Upper lobe of right lung (tissue), 1 donor: ENCODE measurements at regions not wholly inside any gene's neighbourhood (a gene's known extent, or its start where the extent isn't known, plus 50 kb on each side); places are given as distances from the start of the nearest gene placed in this dataset.
A peak's percentile ranks its signal among the peaks of the same experiment; 100 is the strongest.

ENCODE experiments used
- ATAC-seq: fragments of 200-7000 bp; cut with Tn5 transposase; one replicate; pipeline ENCODE4 v1.9.1; 2020; ENCODE audit warnings: mild to moderate bottlenecking, moderate library complexity
- DNase-seq: peaks from one replicate; pipeline ENCODE4 v3.0.0-alpha.2; 2020
- H3K27ac ChIP-seq: fragments of 200-600 bp; one replicate; pipeline ENCODE4 v1.8.0; 2022
- H3K27me3 ChIP-seq: fragments of 200-600 bp; one replicate; pipeline ENCODE4 v1.8.0; 2022; ENCODE audit warnings: mild to moderate bottlenecking
- H3K36me3 ChIP-seq: fragments of 200-600 bp; one replicate; pipeline ENCODE4 v1.8.0; 2022
- H3K4me1 ChIP-seq: fragments of 200-600 bp; one replicate; pipeline ENCODE4 v1.8.0; 2022
- H3K4me3 ChIP-seq: fragments of 200-600 bp; one replicate; pipeline ENCODE4 v1.8.0; 2022; ENCODE audit warnings: mild to moderate bottlenecking
- H3K9me3 ChIP-seq: fragments of 200-600 bp; one replicate; pipeline ENCODE4 v1.8.0; 2022
- CTCF ChIP-seq: fragments of 200-600 bp; IDR thresholded peaks from one replicate; pipeline ENCODE4 v1.8.0; 2022; ENCODE audit warnings: antibody characterized with exemption
- intact Hi-C: fragments of 100-400 bp; cut with DNase I; formaldehyde crosslinking; loops from one replicate; pipeline ENCODE4 v1.11.0; 2022
- donor health status: DM: no; HTN: yes; CAD: no; lungs with severe emphysema.

- H3K4me3 ChIP-seq = no peak overlapping the region
- DNase-seq = no peak
- peak; percentile 87 for TF ChIP-seq CTCF
- H3K9me3 ChIP-seq = no peaks in the 10 kb centered on the region
- H3K27me3 ChIP-seq = no peaks in the 10 kb centered on the region
- intact Hi-C loops = no loop called here
- ATAC-seq = peak; percentile 53
- no peak overlapping the region for H3K27ac ChIP-seq
- H3K36me3 ChIP-seq = no peaks in the 10 kb centered on the region
- H3K4me1 ChIP-seq = no peaks in the 10 kb centered on the region
These were observed 214.5 kb upstream of the TACR3 start for GRCh38 chr4:103934178-103934789.

- no peak for DNase-seq
- Histone ChIP-seq H3K4me3 (no peak overlapping the region), H3K9me3 (no peaks in the 10 kb centered on the region), H3K4me1 (no peaks in the 10 kb centered on the region), H3K27ac (no peak overlapping the region), H3K27me3 (no peaks in the 10 kb centered on the region), H3K36me3 (no peaks in the 10 kb centered on the region)
- ATAC-seq = no peak
- intact Hi-C loops = no loop called here
- no peak for TF ChIP-seq CTCF
These were observed 208.6 kb upstream of the TACR3 start for GRCh38 chr4:103928370-103928769.

GRCh38 chr4:103923551-103923950 is 203.8 kb upstream of the TACR3 start:
- no peak overlapping the region for H3K4me3 ChIP-seq
- no peaks in the 10 kb centered on the region for H3K9me3 ChIP-seq
- no peaks in the 10 kb centered on the region for H3K27me3 ChIP-seq
- H3K36me3 ChIP-seq = no peaks in the 10 kb centered on the region
- intact Hi-C loops = no loop called here
- H3K4me1 ChIP-seq = no peaks in the 10 kb centered on the region
- DNase-seq (no peak), ATAC-seq (no peak)
- no peak for TF ChIP-seq CTCF
- H3K27ac ChIP-seq = no peak overlapping the region

- H3K27ac ChIP-seq = no peak overlapping the region
- no peaks in the 10 kb centered on the region for H3K36me3 ChIP-seq
- no peak overlapping the region for H3K4me3 ChIP-seq
- H3K4me1 ChIP-seq = no peaks in the 10 kb centered on the region
- H3K9me3 ChIP-seq = no peaks in the 10 kb centered on the region
- intact Hi-C loops = no loop called here
- DNase-seq (no peak), ATAC-seq (no peak)
- TF ChIP-seq CTCF = no peak
- H3K27me3 ChIP-seq = no peaks in the 10 kb centered on the region
These were observed 198.4 kb upstream of the TACR3 start for GRCh38 chr4:103918214-103918613.

- Histone ChIP-seq H3K4me1 (no peaks in the 10 kb centered on the region), H3K36me3 (no peaks in the 10 kb centered on the region), H3K4me3 (no peak overlapping the region), H3K27ac (no peak overlapping the region), H3K27me3 (no peaks in the 10 kb centered on the region), H3K9me3 (no peaks in the 10 kb centered on the region)
- DNase-seq (no peak), ATAC-seq (no peak)
- TF ChIP-seq CTCF = peak; percentile 42
- intact Hi-C loops = no loop called here
These were observed 195.6 kb upstream of the TACR3 start for GRCh38 chr4:103915224-103915869.
